Heart right ventricle (tissue), 16 donors: ENCODE measurements at regions not wholly inside any gene's neighbourhood (a gene's known extent, or its start where the extent isn't known, plus 50 kb on each side); places are given as distances from the start of the nearest gene placed in this dataset.
A peak's percentile ranks its signal among the peaks of the same experiment; 100 is the strongest.

Experiments used
- ATAC-seq, 8 donors: fragments of 200-7000 bp; cut with Tn5 transposase; one replicate each; pipeline ENCODE4 v1.9.1; 2020; ENCODE audit warnings: mild to moderate bottlenecking in 8 of 8, moderate library complexity in 8 of 8, moderate number of reproducible peaks in 1 of 8
- DNase-seq, 2 donors: peaks; one replicate each; pipeline ENCODE4 v3.0.0-alpha.2; 2020
- H3K27ac ChIP-seq, 10 donors: fragments of 200-600 bp; sonication (generic) in 2 of 10; one replicate each; pipeline versions ENCODE4 v1.5.0 to v1.8.0; 2020 to 2022; ENCODE audit warnings: mild to moderate bottlenecking in 3 of 10
- H3K27me3 ChIP-seq, 7 donors: fragments of 200-600 bp; one replicate each; pipeline ENCODE4 v1.8.0; 2021 to 2022; ENCODE audit warnings: mild to moderate bottlenecking in 2 of 7
- H3K36me3 ChIP-seq, 9 donors: fragments of 200-600 bp; sonication (generic) in 1 of 9; one replicate each; pipeline versions ENCODE4 v1.5.0 to v1.8.0; 2020 to 2022; ENCODE audit warnings: mild to moderate bottlenecking in 2 of 9
- H3K4me1 ChIP-seq, 9 donors: fragments of 200-600 bp; sonication (generic) in 1 of 9; one replicate each; pipeline versions ENCODE4 v1.5.0 to v1.8.0; 2020 to 2022; ENCODE audit warnings: mild to moderate bottlenecking in 4 of 9
- H3K4me3 ChIP-seq, 10 donors: fragments of 200-600 bp; sonication (generic) in 2 of 10; one replicate each; pipeline versions ENCODE4 v1.5.0 to v1.8.0; 2020 to 2022; ENCODE audit warnings: mild to moderate bottlenecking in 7 of 10, moderate library complexity in 2 of 10
- H3K9me3 ChIP-seq, 11 donors: fragments of 200-600 bp in 10 of 11; sonication (generic) in 2 of 11; one replicate each; pipeline versions ENCODE4 v1.5.0 to v1.8.0; 2013 to 2022; ENCODE audit warnings: mild to moderate bottlenecking in 2 of 11, control low read depth in 1 of 11, moderate library complexity in 1 of 11
- WGBS, 2 donors: extraction: QIAGEN DNeasy Blood & Tissue Kit; methylation state at CpG; one replicate each; pipeline ENCODE4 v1.1.7; 2013; ENCODE audit warnings: inconsistent platforms in 1 of 2; 5-methylcytosine and 5-hydroxymethylcytosine counted together
- intact Hi-C, 10 donors: fragments of 100-400 bp; cut with DNase I; formaldehyde crosslinking; loops; one replicate each; pipeline versions ENCODE4 v1.11.1 to v1.14.2; 2022
- TF ChIP-seq, protein P1 (sequence below), 9 donors: fragments of 200-600 bp; sonication (generic) in 2 of 9; IDR thresholded peaks; one replicate each; pipeline versions ENCODE4 v1.5.0 to v1.8.0; 2021 to 2022; ENCODE audit warnings: antibody characterized with exemption in 9 of 9, mild to moderate bottlenecking in 5 of 9, moderate library complexity in 1 of 9
- donor health status: Arrhythmogenic right ventricular cardiomyopathy.
- donor health status: ischemic (EF 13 %, LVEDD 7.1; RV severe dilation, severe dysfunction).
- donor health status: healthy with polysubstance abuse.
- donor health status: DM: no; HTN: yes; CAD: no.
- donor health status: DM: no; HTN: no; CAD: no.
- donor health status: ischemic (EF 25% LVEDD 6.9; RV normal size, moderate dysfunction).
- donor health status: ischemic (EF 25% LVEDD 5.7; RV mildly dilated, moderate dysfunction).
- donor health status: healthy.
- donor health status: DM: yes; HTN: yes; CAD: no.
- donor health status: Ischemic cardiomyopathy.
- donor health status: ischemic (EF 35%, LVEDD 5.7; RV mildly dilated, moderate dysfunction).
- donor health status: nonischemic (EF 11% LVEDD 7.7; RV severe dilation, severe dysfunction).
- donor health status: DM: yes; HTN: yes; CAD: no.
- donor health status: PGD.
- donor health status: ischemic (EF 29% LVEDD 5.4; RV normal size, mild dysfunction).
- donor health status: nonischemic (EF 23%, LVEDD 6.1; RV moderate dilation, normal function).

GRCh38 chr16:85398050-85398451 lies 215.1 kb upstream of the GSE1 start:
- H3K27ac ChIP-seq = no peak overlapping the region
- no peaks in the 10 kb centered on the region for H3K36me3 ChIP-seq
- ATAC-seq (no peak), DNase-seq (peak in 1 of 2 donors; percentile 2)
- intact Hi-C loops = loop anchor here in 5 of 10 donors (10.0 kb wide), 4 partner anchors 83 to 317 kb away; partner anchors contain the start of gene GSE1 (in 1 of the 5)
- H3K4me1 ChIP-seq = peaks cover 25 to 52% (median 45%) of the 10 kb centered on the region in 9 donors
- 97% methylated on average over 8 of the region's 8 CpGs for WGBS, 2 donors
- TF ChIP-seq, protein P1, sequence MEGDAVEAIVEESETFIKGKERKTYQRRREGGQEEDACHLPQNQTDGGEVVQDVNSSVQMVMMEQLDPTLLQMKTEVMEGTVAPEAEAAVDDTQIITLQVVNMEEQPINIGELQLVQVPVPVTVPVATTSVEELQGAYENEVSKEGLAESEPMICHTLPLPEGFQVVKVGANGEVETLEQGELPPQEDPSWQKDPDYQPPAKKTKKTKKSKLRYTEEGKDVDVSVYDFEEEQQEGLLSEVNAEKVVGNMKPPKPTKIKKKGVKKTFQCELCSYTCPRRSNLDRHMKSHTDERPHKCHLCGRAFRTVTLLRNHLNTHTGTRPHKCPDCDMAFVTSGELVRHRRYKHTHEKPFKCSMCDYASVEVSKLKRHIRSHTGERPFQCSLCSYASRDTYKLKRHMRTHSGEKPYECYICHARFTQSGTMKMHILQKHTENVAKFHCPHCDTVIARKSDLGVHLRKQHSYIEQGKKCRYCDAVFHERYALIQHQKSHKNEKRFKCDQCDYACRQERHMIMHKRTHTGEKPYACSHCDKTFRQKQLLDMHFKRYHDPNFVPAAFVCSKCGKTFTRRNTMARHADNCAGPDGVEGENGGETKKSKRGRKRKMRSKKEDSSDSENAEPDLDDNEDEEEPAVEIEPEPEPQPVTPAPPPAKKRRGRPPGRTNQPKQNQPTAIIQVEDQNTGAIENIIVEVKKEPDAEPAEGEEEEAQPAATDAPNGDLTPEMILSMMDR (IDR thresholded peaks at IDR 0.05) = no peak
- H3K4me3 ChIP-seq = no peak overlapping the region
- no peaks in the 10 kb centered on the region for H3K9me3 ChIP-seq
- H3K27me3 ChIP-seq = no peaks in the 10 kb centered on the region

DNA sequence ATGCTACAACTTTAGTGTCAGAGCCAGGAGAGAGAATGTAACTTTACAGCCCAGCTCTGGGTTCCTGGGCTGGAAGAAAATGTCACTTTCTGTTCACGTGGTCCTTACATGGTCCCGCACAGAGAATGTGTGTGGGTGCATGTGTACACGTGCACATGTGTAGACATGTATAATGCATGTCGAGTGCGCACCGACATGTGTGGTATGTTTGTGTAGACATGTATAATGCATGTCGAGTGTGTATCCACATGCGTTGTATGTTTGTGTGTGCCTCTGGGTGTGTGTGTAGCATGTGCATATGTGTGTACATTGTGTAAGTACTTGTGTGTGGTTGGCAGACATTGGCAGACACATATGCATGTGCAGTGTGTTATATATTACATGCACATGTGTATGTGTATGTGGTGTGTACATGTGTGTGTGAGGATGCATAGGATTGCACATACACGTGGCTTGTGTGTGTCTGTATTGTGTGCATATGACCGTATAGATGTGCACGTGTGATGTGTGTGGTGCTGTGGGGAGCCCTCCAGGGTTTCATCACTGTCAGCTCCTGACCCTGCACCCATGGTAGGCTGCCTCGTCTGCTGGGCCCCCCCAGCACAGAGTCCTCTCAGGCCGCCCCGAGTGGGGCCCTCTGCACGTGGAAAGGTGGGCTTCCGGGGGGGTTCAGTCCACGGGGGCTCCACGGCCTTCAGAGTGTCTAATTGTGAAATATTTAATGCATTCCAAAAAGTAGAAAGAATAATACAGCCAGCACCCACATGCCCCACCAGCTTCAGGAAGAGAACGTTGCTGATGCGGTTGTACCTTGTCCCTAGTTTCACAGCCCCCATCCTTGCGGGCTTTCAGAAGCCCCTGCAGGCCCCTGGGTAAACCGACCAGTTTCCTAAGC lies 214.2 kb upstream of the GSE1 start:
- ATAC-seq = no peak
- WGBS, 2 donors = 87% methylated on average over 22 of the region's 22 CpGs
- H3K4me3 ChIP-seq = no peak overlapping the region

GRCh38 chr16:85399583-85400284 lies 213.4 kb upstream of the GSE1 start:
- Histone ChIP-seq H3K4me3 (no peak overlapping the region), H3K9me3 (no peaks in the 10 kb centered on the region), H3K4me1 (peaks cover 20 to 43% (median 34%) of the 10 kb centered on the region in 9 donors), H3K27me3 (no peaks in the 10 kb centered on the region), H3K36me3 (no peaks in the 10 kb centered on the region), H3K27ac (no peak overlapping the region)
- ATAC-seq = no peak
- TF ChIP-seq, protein P1 (IDR thresholded peaks at IDR 0.05) = no peak
- no peak for DNase-seq
- intact Hi-C loops = loop anchor here in 5 of 10 donors (10.0 kb wide), 4 partner anchors 85 to 315 kb away; partner anchors contain the start of gene GSE1 (in 1 of the 5)
- WGBS, 2 donors = 87 to 90% methylated on average over 23 of the region's 23 CpGs

More for the DNA sequence above, 214.2 kb upstream of the GSE1 start:
- no peak overlapping the region for H3K27ac ChIP-seq
- peaks cover 25 to 51% (median 42%) of the 10 kb centered on the region in 9 donors for H3K4me1 ChIP-seq
- H3K27me3 ChIP-seq = no peaks in the 10 kb centered on the region
- no peaks in the 10 kb centered on the region for H3K36me3 ChIP-seq
- intact Hi-C loops = loop anchor here in 5 of 10 donors (10.0 kb wide), 4 partner anchors 84 to 316 kb away; partner anchors contain the start of gene GSE1 (in 1 of the 5)
- H3K9me3 ChIP-seq = no peaks in the 10 kb centered on the region
- TF ChIP-seq, protein P1 (IDR thresholded peaks at IDR 0.05) = no peak
- DNase-seq = no peak
